Ectodermal cell (in vitro differentiated cells): ENCODE measurements at regions not wholly inside any gene's neighbourhood (a gene's known extent, or its start where the extent isn't known, plus 50 kb on each side); places are given as distances from the start of the nearest gene placed in this dataset.

Source experiments
- H3K27ac ChIP-seq: 2 replicates; pipeline ENCODE4 v1.7.0; 2013; ENCODE audit warnings: mild to moderate bottlenecking, low read depth, low read length; ENCODE audit not compliant: insufficient read depth, poor library complexity, severe bottlenecking
- H3K27me3 ChIP-seq: 2 replicates; pipeline ENCODE4 v1.7.0; 2013; ENCODE audit warnings: mild to moderate bottlenecking, low read length; ENCODE audit not compliant: insufficient read depth, control insufficient read depth, poor library complexity, severe bottlenecking
- H3K36me3 ChIP-seq: one replicate; pipeline ENCODE4 v1.7.0; 2013; ENCODE audit warnings: low read length; ENCODE audit not compliant: control insufficient read depth, insufficient read depth
- H3K4me1 ChIP-seq: one replicate; pipeline ENCODE4 v1.7.0; 2013; ENCODE audit warnings: low read length; ENCODE audit not compliant: control insufficient read depth, insufficient read depth
- H3K4me3 ChIP-seq: 2 replicates; pipeline ENCODE4 v1.7.0; 2013; ENCODE audit warnings: low read depth, low read length, control low read depth; ENCODE audit not compliant: insufficient read depth
- H3K9me3 ChIP-seq: 2 replicates; pipeline ENCODE4 v1.7.0; 2013; ENCODE audit warnings: mild to moderate bottlenecking, low read length, moderate library complexity; ENCODE audit not compliant: control insufficient read depth
- WGBS, 2 experiments: methylation state at CpG; one replicate each; pipeline ENCODE4 v1.1.7; 2013; ENCODE audit warnings: missing lambda C conversion rate in 2 of 2; 5-methylcytosine and 5-hydroxymethylcytosine counted together

GRCh38 chr6:8707956-8708772 is 272.8 kb upstream of the SLC35B3 start:
- no peak overlapping the region for H3K4me3 ChIP-seq
- H3K27me3 ChIP-seq: no peaks in the 10 kb centered on the region
- 65 to 69% methylated on average over 7 of the region's 7 CpGs for WGBS, 2 experiments

GRCh38 chr6:8707369-8707768 is 272.0 kb upstream of the SLC35B3 start:
- H3K4me1 ChIP-seq: peaks cover 4% of the 10 kb centered on the region
- WGBS, 2 experiments: 90 to 91% methylated on average over 4 of the region's 4 CpGs
- H3K9me3 ChIP-seq: no peaks in the 10 kb centered on the region
- no peak overlapping the region for H3K4me3 ChIP-seq
- no peaks in the 10 kb centered on the region for H3K27me3 ChIP-seq
- H3K27ac ChIP-seq: no peak overlapping the region
- no peaks in the 10 kb centered on the region for H3K36me3 ChIP-seq

More at GRCh38 chr6:8707956-8708772, 272.8 kb upstream of the SLC35B3 start:
- Histone ChIP-seq H3K9me3 (no peaks in the 10 kb centered on the region), H3K36me3 (no peaks in the 10 kb centered on the region), H3K27ac (no peak overlapping the region), H3K4me1 (peaks cover 4% of the 10 kb centered on the region)

- Histone ChIP-seq H3K4me3 (no peak overlapping the region), H3K27ac (no peak overlapping the region), H3K36me3 (no peaks in the 10 kb centered on the region), H3K27me3 (no peaks in the 10 kb centered on the region), H3K9me3 (no peaks in the 10 kb centered on the region), H3K4me1 (peaks cover 4% of the 10 kb centered on the region)
- WGBS, 2 experiments: 28 to 35% methylated on average over 2 of the region's 2 CpGs
Observed at GRCh38 chr6:8705435-8706020, 270.2 kb upstream of the SLC35B3 start.

- no peak overlapping the region for H3K4me3 ChIP-seq
- H3K27me3 ChIP-seq: no peaks in the 10 kb centered on the region
- no peaks in the 10 kb centered on the region for H3K36me3 ChIP-seq
- no CpG with 5 or more reads among the region's 1 CpG for WGBS, 2 experiments
- H3K9me3 ChIP-seq: no peaks in the 10 kb centered on the region
- peaks cover 4% of the 10 kb centered on the region for H3K4me1 ChIP-seq
- no peak overlapping the region for H3K27ac ChIP-seq
Observed at GRCh38 chr6:8703059-8703458, 267.7 kb upstream of the SLC35B3 start.

GRCh38 chr6:8688821-8689220 is 253.5 kb upstream of the SLC35B3 start:
- 100% methylated on average over 1 of the region's 1 CpG; no CpG with 5 or more reads in 1 of the 2 experiments for WGBS, 2 experiments
- no peaks in the 10 kb centered on the region for H3K27me3 ChIP-seq
- no peak overlapping the region for H3K4me3 ChIP-seq
- no peaks in the 10 kb centered on the region for H3K9me3 ChIP-seq
- no peak overlapping the region for H3K27ac ChIP-seq
- no peaks in the 10 kb centered on the region for H3K4me1 ChIP-seq
- H3K36me3 ChIP-seq: no peaks in the 10 kb centered on the region

DNA sequence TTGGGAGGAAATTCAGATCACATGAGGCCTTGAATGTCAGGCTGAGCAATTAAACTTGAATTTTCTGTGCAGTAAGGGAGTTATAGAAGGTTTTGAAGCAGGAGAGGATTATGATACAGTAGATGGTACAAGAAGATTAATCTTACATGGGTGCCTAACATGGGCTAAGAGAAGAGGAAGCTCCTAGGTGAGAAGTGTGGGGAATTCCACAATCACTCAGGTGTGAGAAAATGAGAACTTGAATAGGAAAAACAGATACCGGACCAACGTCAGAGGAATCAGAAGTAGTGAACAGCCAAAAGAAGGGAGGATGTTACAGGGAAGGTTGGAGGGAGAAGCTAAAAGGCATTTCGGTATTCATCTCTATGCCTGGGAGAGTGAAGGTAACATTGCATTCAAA is 250.7 kb upstream of the SLC35B3 start:
- Histone ChIP-seq H3K27me3 (no peaks in the 10 kb centered on the region), H3K36me3 (no peaks in the 10 kb centered on the region), H3K9me3 (no peaks in the 10 kb centered on the region), H3K27ac (no peak overlapping the region), H3K4me1 (no peaks in the 10 kb centered on the region), H3K4me3 (no peak overlapping the region)
- 90 to 92% methylated on average over 3 of the region's 3 CpGs for WGBS, 2 experiments

DNA sequence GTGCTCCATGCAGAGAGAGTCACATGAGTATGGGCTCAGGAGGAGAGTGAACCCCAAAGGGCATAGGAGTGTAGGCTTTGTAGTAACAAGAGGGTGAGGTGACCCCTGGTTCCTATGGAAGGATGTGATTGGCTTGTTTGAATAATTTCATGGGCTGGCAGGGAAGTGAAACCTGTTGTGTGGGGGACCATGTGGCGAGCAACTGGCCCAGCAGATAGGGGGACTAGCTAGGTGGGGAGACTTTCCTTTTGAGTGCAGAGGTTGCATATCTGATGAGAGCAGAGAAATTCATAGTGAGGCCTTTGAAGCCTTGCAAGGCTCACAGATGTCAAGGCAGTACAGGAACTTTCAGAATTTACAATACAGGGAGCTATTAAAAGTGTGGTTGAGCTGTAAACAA is 247.9 kb upstream of the SLC35B3 start:
- 81 to 96% methylated on average over 1 of the region's 1 CpG for WGBS, 2 experiments

GRCh38 chr6:8679823-8680222 is 244.5 kb upstream of the SLC35B3 start:
- H3K36me3 ChIP-seq: no peaks in the 10 kb centered on the region
- H3K27ac ChIP-seq: no peak overlapping the region
- H3K9me3 ChIP-seq: no peaks in the 10 kb centered on the region
- WGBS, 2 experiments: 86 to 92% methylated on average over 1 to 2 of the region's 2 CpGs
- H3K4me3 ChIP-seq: no peak overlapping the region
- no peaks in the 10 kb centered on the region for H3K27me3 ChIP-seq
- H3K4me1 ChIP-seq: no peaks in the 10 kb centered on the region

More for the DNA sequence above, 247.9 kb upstream of the SLC35B3 start:
- no peak overlapping the region for H3K4me3 ChIP-seq
- no peak overlapping the region for H3K27ac ChIP-seq
- no peaks in the 10 kb centered on the region for H3K27me3 ChIP-seq
- no peaks in the 10 kb centered on the region for H3K36me3 ChIP-seq
- no peaks in the 10 kb centered on the region for H3K9me3 ChIP-seq
- no peaks in the 10 kb centered on the region for H3K4me1 ChIP-seq

DNA sequence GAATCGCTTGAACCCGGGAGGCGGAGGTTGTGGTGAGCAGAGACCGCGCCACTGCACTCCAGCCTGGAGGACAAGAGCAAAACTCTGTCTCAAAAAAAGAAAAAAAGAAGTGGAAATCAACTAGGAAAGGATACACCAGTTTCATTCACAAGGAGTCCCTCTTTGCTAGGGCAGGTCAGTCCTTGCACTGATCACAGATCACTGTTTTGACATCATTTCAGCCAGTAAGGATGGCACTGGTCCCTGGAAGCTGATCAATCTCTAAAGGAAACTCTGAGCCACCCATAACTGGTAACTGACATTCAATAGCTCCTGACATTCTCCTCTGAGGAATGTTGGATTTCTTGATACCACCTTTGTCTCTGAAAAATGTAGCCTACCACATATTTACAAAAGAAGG is 243.1 kb upstream of the SLC35B3 start:
- Histone ChIP-seq H3K27ac (no peak overlapping the region), H3K4me1 (no peaks in the 10 kb centered on the region), H3K27me3 (no peaks in the 10 kb centered on the region), H3K36me3 (no peaks in the 10 kb centered on the region), H3K9me3 (no peaks in the 10 kb centered on the region), H3K4me3 (no peak overlapping the region)
- WGBS, 2 experiments: 93 to 95% methylated on average over 5 of the region's 5 CpGs

DNA sequence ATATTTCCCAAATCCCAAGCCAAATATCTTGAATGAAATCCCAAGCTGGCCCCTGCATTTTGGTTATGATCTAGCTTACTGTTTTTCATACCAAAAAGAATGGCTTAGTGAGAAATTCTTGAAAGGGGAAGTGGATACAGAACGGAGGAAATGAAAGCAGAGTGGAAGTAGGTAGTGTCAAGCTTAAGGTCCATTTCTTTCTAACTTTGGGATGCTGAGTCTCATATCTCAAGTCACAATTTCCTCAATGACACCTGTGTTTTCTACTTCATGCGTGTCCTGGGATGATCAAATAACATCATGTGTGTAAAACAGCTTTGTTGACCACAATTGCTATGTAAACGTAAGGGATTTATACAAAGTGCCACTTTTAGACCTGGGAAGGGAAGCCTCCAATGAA is 238.8 kb upstream of the SLC35B3 start:
- Histone ChIP-seq H3K36me3 (no peaks in the 10 kb centered on the region), H3K4me1 (no peaks in the 10 kb centered on the region), H3K9me3 (no peaks in the 10 kb centered on the region), H3K27me3 (no peaks in the 10 kb centered on the region), H3K4me3 (no peak overlapping the region), H3K27ac (no peak overlapping the region)
- 96 to 98% methylated on average over 3 of the region's 3 CpGs for WGBS, 2 experiments
